ENCODE measurements at regions not wholly inside any gene's neighbourhood (a gene's known extent, or its start where the extent isn't known, plus 50 kb on each side); places are given as distances from the start of the nearest gene placed in this dataset.

- TF ChIP-seq TAF1 (IDR thresholded peaks at IDR 0.05; ENCODE audit: low read depth) (no peak), CREB1 (IDR thresholded peaks at IDR 0.05; ENCODE audit: low read depth) (no peak), TCF12 (IDR thresholded peaks at IDR 0.05; ENCODE audit: low read depth) (no peak), TEAD4 (IDR thresholded peaks at IDR 0.05) (no peak), ZBTB7A (IDR thresholded peaks at IDR 0.05; ENCODE audit: low read depth) (no peak), REST (IDR thresholded peaks at IDR 0.05; ENCODE audit: low read depth) (no peak), YY1 (IDR thresholded peaks at IDR 0.05; ENCODE audit: low read depth) (no peak), CEBPB (IDR thresholded peaks at IDR 0.05) (no peak), EP300 (IDR thresholded peaks at IDR 0.05; ENCODE audit: borderline replicate concordance) (no peak), EGR1 (IDR thresholded peaks at IDR 0.05) (no peak), FOXM1 (IDR thresholded peaks at IDR 0.05; ENCODE audit: borderline replicate concordance, low read depth) (no peak), USF1 (IDR thresholded peaks at IDR 0.05) (no peak), MAX (IDR thresholded peaks at IDR 0.05) (no peak)
Measured at GRCh38 chr14:97381309-97381708, 584.1 kb downstream of the VRK1 start.

- TF ChIP-seq FOXM1 (IDR thresholded peaks at IDR 0.05; ENCODE audit: borderline replicate concordance, low read depth) = no peak
- TF ChIP-seq REST (IDR thresholded peaks at IDR 0.05; ENCODE audit: low read depth) = no peak
- no peak for TF ChIP-seq NFIC (IDR thresholded peaks at IDR 0.05)
- no peak for TF ChIP-seq TAF1 (IDR thresholded peaks at IDR 0.05; ENCODE audit: low read depth)
- no peak for TF ChIP-seq CEBPB (IDR thresholded peaks at IDR 0.05)
- no peak for TF ChIP-seq MAX (IDR thresholded peaks at IDR 0.05)
- no peak for TF ChIP-seq EGR1 (IDR thresholded peaks at IDR 0.05)
- no peak for TF ChIP-seq RAD21 (IDR thresholded peaks at IDR 0.05; ENCODE audit: low read depth)
- TF ChIP-seq TCF12 (IDR thresholded peaks at IDR 0.05; ENCODE audit: low read depth) = no peak
- TF ChIP-seq CREB1 (IDR thresholded peaks at IDR 0.05; ENCODE audit: low read depth) = no peak
- no peak for TF ChIP-seq TEAD4 (IDR thresholded peaks at IDR 0.05)
- TF ChIP-seq EP300 (IDR thresholded peaks at IDR 0.05; ENCODE audit: borderline replicate concordance) = no peak
- no peak for TF ChIP-seq ZBTB7A (IDR thresholded peaks at IDR 0.05; ENCODE audit: low read depth)
- no peak for TF ChIP-seq YY1 (IDR thresholded peaks at IDR 0.05; ENCODE audit: low read depth)
- TF ChIP-seq USF1 (IDR thresholded peaks at IDR 0.05) = no peak
Measured at GRCh38 chr14:97382616-97383226, 585.5 kb downstream of the VRK1 start.

- TF ChIP-seq FOXM1 (IDR thresholded peaks at IDR 0.05; ENCODE audit: borderline replicate concordance, low read depth) (no peak), CEBPB (IDR thresholded peaks at IDR 0.05) (no peak), TCF12 (IDR thresholded peaks at IDR 0.05; ENCODE audit: low read depth) (no peak), TAF1 (IDR thresholded peaks at IDR 0.05; ENCODE audit: low read depth) (no peak), RAD21 (IDR thresholded peaks at IDR 0.05; ENCODE audit: low read depth) (no peak), EP300 (IDR thresholded peaks at IDR 0.05; ENCODE audit: borderline replicate concordance) (no peak), EGR1 (IDR thresholded peaks at IDR 0.05) (no peak), NFIC (IDR thresholded peaks at IDR 0.05) (no peak), MAX (IDR thresholded peaks at IDR 0.05) (no peak), USF1 (IDR thresholded peaks at IDR 0.05) (no peak), YY1 (IDR thresholded peaks at IDR 0.05; ENCODE audit: low read depth) (no peak), ZBTB7A (IDR thresholded peaks at IDR 0.05; ENCODE audit: low read depth) (no peak), CREB1 (IDR thresholded peaks at IDR 0.05; ENCODE audit: low read depth) (no peak)
Measured at GRCh38 chr14:97385727-97386126, 588.5 kb downstream of the VRK1 start.

- TF ChIP-seq CREB1 (IDR thresholded peaks at IDR 0.05; ENCODE audit: low read depth) = no peak
- TF ChIP-seq TCF12 (IDR thresholded peaks at IDR 0.05; ENCODE audit: low read depth) = no peak
- no peak for TF ChIP-seq USF1 (IDR thresholded peaks at IDR 0.05)
- no peak for TF ChIP-seq CEBPB (IDR thresholded peaks at IDR 0.05)
- no peak for TF ChIP-seq TEAD4 (IDR thresholded peaks at IDR 0.05)
- TF ChIP-seq ZBTB7A (IDR thresholded peaks at IDR 0.05; ENCODE audit: low read depth) = no peak
- TF ChIP-seq RAD21 (IDR thresholded peaks at IDR 0.05; ENCODE audit: low read depth) = no peak
- no peak for TF ChIP-seq FOXM1 (IDR thresholded peaks at IDR 0.05; ENCODE audit: borderline replicate concordance, low read depth)
- no peak for TF ChIP-seq EGR1 (IDR thresholded peaks at IDR 0.05)
- no peak for TF ChIP-seq NFIC (IDR thresholded peaks at IDR 0.05)
- no peak for TF ChIP-seq EP300 (IDR thresholded peaks at IDR 0.05; ENCODE audit: borderline replicate concordance)
- no peak for TF ChIP-seq REST (IDR thresholded peaks at IDR 0.05; ENCODE audit: low read depth)
- no peak for TF ChIP-seq YY1 (IDR thresholded peaks at IDR 0.05; ENCODE audit: low read depth)
- TF ChIP-seq TAF1 (IDR thresholded peaks at IDR 0.05; ENCODE audit: low read depth) = no peak
- TF ChIP-seq MAX (IDR thresholded peaks at IDR 0.05) = no peak
Measured at GRCh38 chr14:97387252-97387874, 590.2 kb downstream of the VRK1 start.
